ENCODE measurements at regions not wholly inside any gene's neighbourhood (a gene's known extent, or its start where the extent isn't known, plus 50 kb on each side); places are given as distances from the start of the nearest gene placed in this dataset.
A peak's percentile ranks its signal among the peaks of the same experiment; 100 is the strongest.

- no peak for DNase-seq
Observed at GRCh38 chr6:149185799-149186357, 131.6 kb upstream of the TAB2 start.

DNA sequence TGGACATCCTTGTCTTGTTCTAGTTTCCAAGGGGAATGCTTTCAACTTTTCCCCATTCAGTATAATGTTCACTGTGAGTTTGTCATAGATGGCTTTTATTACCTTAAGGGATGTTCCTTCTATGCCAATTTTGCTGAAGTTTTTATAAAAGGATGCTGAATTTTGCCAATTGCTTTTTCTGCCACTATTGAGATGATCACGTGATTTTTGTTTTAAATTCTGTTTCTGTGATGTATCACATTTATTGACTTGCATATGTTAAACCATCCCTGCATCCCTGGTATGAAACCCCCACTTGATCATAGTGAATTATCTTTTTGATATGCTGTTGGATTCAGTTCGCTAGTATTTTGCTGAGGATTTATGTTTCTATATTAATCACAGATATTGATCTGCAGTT, 130.6 kb upstream of the TAB2 start:
- DNase-seq, result no peak

DNA sequence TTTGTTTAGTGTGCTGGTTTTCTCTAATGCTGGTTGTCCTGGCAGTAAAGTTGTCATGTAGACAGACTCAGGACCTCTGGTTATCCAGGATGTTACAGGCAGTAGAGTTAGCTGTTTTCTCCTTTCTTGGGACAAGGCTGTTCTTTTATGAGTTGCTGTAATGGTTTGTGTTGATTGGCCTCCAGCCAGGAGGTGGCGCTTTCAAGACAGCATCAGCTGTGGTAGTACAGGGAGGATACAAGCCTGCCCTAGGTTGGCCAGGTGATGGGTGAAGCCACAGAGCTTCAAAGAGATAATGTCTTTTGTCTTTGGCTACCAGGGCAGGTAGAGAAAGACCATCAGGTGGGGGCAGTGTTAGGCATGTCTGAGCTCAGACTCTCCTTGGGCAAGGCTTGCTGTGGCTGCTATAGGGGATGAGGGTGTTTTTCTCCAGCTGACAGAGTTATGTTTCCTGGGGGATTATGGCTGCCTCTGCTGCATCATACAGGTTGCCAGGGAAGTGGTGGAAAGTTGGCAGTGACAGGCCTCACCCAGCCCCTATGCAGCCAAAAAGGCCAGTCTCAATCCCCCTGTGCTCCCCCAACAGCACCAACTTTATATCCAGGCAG, 127.2 kb upstream of the TAB2 start:
- peak; percentile 44 for DNase-seq

DNA sequence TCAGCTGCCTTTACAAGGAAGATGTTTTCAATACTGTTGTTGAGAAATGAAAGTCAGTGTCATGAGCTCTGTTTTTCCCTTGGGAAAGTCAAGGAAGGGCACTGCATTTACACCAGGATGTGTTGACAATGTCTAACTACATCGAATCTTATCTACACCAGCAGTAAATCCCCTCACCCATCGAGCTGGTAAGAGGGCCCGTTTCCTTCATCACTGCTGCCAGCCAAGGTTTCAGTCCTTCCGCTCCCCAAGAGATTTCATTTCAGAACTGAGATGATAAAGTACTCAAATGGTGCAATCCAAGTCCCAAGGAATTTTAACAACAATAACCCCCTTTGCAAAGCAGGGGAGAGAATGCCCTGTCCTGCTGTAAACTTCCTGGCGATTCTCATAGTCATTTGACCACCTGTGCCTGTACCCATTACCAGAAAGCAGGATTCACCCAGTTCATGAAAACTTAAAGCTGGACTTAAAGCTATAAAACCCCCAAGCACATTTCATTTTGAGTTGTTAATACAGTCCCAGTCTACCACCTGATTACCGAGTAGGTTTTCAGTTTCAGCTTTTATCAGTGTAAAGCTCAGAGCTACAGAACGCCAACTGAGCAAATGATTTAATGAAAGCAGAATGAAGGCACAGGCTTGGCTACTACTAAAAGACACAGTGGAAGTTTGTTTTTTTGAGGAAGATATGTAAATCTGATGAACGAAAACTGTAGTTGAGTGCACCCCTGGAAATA, 122.5 kb upstream of the TAB2 start:
- no peak for DNase-seq

GRCh38 chr6:149196091-149196490, 121.4 kb upstream of the TAB2 start:
- DNase-seq, result no peak

GRCh38 chr6:149197482-149197881, 120.0 kb upstream of the TAB2 start:
- peak; percentile 10 for DNase-seq

- no peak for DNase-seq
Observed at GRCh38 chr6:149198265-149198664, 119.2 kb upstream of the TAB2 start.

GRCh38 chr6:149200282-149200945, 117.1 kb upstream of the TAB2 start:
- DNase-seq, result peak; percentile 21

GRCh38 chr6:149201068-149201655, 116.3 kb upstream of the TAB2 start:
- peak; percentile 13 for DNase-seq

DNA sequence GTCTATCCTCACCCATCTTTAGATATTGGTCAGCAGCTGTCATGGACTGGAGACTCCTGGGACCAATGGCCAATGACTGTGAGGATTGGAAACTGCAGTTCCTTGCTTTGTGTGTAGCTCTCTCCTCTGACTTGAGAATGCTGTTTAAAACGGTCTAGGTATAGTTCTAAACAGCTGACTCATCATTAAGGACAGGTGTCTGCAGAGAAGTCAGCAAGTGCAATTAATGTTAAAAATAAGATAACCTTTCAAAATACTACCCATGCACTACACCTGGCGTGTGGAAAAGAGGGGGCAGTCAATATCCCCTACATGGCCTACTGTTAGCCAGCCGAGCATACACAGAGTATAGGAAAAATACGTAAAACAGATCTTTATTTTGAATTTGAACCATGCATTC, 115.4 kb upstream of the TAB2 start:
- DNase-seq, result no peak

DNA sequence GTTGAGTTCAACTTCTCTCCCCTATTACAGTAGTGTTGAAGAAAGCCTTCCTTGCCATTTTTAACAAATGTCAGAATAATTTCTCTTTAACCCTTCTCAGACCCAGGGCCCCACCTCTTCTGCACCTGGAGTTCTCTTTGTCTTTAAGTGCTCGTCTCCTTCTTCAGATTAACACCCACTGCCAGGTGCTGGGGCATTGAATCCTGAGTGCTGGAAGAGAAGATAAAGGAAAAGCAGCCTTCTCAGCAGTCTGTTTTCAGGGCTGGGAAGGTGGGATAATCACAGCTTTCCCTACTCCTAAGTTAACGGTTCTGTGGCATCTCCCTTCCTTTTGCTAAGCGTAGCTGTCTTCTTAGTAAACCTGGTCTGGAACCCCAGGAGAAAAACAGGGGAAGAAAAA, 114.6 kb upstream of the TAB2 start:
- no peak for DNase-seq

GRCh38 chr6:149203509-149203908, 114.0 kb upstream of the TAB2 start:
- DNase-seq, result no peak

- DNase-seq, result no peak
Observed at GRCh38 chr6:149208134-149208601, 109.3 kb upstream of the TAB2 start.

DNA sequence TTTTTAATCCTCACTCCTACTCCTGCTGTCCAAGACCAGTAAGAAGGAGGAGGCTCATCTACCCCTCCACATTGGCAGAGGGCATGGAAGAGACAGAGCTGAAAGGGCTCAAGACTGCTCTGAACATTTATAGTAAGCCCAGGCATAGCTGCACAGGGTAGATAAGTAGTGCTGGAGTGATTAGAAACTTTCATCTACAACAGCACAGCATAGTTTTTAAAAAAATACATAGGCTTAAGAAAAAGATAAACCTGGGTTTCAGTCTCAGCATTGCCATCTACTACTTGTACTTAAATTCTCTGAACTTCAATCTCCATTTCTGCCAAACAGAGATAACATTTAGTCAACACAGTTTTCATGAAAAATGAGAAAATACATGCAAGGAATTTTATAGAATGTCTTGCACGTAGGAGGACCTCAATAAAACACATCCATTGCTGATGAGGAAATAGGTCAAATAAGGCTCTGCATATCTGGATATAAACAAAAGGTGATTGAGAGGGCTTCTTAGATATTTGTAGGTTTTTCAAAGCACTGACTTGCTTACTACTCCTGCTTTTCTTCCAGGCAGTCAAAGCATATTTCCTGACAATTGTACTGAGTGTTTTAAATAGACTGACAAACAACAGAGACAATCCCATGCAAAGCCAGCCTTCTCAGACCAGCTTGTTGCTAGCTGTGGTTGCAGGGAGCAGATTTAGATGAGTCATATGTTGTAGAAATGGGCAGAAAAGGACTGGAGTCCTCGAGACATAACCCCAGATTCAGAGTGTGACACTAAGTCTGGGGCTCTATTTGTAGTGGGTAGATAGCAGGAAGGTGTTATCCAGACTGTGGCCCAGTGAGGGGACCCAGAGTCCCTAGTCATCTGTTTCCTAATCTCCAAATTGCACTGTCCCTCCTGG, 107.4 kb upstream of the TAB2 start:
- DNase-seq, result peak; percentile 94

- peak; percentile 77 for DNase-seq
Observed at GRCh38 chr6:149211046-149211571, 106.4 kb upstream of the TAB2 start.

DNA sequence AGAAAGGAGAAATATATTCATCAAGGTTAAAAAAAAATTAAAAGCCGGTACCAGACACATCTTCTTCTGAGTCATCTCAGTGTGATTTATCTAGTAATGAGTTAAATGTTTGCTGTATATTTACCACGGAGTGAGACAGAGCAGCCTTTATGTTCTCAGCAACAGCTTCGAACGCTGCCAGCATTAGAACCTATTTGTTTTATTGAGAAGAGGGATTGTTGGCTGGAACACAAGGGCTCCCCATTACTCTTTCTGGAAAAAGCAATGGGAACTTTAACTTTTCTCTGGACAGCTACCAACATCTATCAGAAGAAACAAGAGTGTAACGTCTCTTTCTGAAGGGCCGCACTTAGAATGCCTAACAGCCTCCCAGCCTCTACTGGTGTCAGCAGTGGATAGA, 105.3 kb upstream of the TAB2 start:
- no peak for DNase-seq

DNA sequence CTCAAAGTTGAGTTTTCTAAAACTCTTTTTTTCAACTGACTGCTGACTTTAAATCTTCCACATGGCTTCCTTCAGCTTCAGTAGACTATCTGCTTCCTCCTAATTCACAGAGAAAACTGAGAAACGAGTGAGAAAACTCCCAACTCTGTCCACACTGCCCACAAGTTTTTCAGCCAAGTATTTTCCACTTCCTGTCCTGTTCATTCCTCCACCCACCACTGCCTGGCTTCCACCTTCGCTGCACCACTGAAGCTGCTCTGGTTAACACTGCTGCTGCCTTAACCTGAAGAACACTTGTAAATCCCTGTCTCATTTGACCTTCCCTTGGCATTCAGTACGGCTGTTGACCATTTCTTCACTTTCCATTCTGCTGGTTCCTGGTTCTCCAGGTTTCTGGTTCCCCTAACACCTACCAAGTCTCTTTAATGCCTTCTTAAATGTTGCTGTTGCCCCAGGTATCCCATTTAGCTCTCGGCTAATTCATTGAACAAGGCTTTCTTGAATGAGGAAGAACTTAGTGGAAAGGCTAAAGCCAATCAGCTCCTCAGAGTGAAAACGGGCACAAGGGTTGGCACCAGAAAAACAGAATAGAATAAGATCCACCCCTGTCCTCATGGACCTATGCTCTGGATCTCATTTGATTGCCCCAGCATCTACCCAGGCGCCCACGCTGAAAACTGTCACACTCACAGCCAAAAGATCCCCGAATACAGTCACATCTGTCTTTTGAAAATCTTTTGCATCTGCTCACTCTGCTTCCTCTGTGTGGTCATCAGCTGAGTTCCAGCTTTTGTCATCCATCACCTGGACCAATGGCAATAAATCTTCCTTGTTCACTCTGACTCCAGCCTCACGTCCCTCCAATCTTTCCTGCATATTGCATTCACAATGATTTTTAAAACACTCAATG, 104.4 kb upstream of the TAB2 start:
- DNase-seq, result no peak

DNA sequence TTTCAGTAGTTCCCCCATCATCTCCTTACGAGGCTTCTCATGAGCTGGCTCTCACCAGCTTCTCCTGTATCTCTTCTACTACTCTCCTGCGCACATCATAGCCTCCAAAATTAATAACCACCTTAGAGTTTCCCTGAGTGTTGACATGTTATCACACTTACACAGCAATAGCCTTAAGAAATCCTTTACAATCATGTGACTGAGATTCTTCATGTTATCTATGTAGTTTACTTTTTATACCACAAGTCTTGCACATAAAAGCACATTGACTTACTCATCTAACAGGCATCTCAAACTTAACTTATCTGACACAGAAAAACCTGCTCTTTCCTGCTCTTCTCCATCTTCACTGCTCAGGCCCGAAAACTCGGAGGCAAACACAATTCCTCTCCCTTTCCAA, 103.7 kb upstream of the TAB2 start:
- peak; percentile 39 for DNase-seq

GRCh38 chr6:149216459-149216858, 101.1 kb upstream of the TAB2 start:
- DNase-seq, result no peak

DNA sequence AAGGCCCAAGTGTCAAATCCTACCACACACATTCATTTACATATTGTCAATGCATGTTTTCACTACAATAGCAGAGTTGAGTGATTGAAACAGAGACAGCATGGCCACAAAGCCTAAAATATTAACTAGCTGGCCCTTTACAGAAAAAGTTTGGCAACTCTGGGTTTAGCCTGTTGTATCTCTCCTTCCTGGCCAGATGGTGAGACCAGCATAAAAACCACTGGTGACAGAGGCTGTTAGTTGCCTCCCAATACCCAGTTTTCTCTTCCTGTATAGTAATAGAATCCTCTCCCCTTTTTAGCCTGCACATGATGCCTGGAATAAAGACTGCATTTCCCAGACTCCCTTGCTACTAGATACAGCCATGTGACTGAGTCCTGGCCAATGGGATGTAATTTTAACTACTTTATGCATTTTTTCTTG, 100.0 kb upstream of the TAB2 start:
- DNase-seq, result peak; percentile 47

GRCh38 chr6:149218471-149218870, 99.0 kb upstream of the TAB2 start:
- no peak for DNase-seq

Measured in hematopoietic multipotent progenitor cell treated with erythropoietin and hydrocortisone succinate and interleukin-3 and kit ligand, for 4 days (in vitro differentiated cells).